Stimulated activated CD4-positive, alpha-beta T cell treated with anti-CD3 and anti-CD28 coated beads, Interleukin-12 subunit alpha, Interleukin-12 subunit beta, amount 100 ng/mL, for 48 hours (primary cell): ENCODE measurements at regions not wholly inside any gene's neighbourhood (a gene's known extent, or its start where the extent isn't known, plus 50 kb on each side); places are given as distances from the start of the nearest gene placed in this dataset.
"Not testable (repeated sequence)": the region's sequence is repeated elsewhere in the genome, so short reads cannot be mapped to it uniquely, and the experiment has no call there.

Source experiments
- DNase-seq, 3 donors: peaks; one replicate each; pipeline ENCODE4 v3.0.0-alpha.2; 2020; ENCODE audit warnings: low read depth in 2 of 3, low spot score in 1 of 3

DNA sequence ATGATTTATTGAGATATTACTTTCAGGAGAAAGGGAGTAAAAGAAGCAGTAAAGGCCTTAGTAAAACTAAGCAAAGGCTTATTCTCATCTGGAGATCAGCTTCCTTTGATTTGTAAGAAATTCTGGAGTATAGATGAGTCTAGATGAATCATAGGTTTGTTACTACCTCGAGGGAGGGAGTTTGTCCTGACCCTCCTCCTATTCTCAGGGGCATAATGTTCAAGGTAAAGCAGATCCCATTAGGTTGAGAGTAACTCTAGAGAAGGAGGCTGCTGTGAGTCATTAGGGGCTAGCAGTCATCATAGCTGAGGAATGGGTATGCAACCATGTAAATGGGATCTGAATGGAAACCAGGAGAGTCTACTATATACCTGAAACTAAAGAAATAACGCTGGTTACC is 155.5 kb upstream of the MOCS2 start:
- no peak for DNase-seq

DNA sequence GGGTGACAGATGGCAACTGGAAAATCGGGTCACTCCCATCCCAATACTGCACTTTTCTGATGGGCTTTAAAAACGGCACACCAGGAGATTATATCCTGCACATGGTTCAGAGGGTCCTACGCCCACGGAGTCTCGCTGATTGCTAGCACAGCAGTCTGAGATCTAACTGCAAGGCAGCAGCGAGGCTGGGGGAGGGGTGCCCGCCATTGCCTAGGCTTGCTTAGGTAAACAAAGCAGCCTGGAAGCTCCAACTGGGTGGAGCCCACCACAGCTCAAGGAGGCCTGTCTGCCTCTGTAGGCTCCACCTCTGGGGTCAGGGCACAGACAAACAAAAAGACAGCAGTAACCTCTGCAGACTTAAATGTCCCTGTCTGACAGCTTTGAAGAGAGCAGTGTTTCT is 158.7 kb upstream of the MOCS2 start:
- not testable (repeated sequence) for DNase-seq

DNA sequence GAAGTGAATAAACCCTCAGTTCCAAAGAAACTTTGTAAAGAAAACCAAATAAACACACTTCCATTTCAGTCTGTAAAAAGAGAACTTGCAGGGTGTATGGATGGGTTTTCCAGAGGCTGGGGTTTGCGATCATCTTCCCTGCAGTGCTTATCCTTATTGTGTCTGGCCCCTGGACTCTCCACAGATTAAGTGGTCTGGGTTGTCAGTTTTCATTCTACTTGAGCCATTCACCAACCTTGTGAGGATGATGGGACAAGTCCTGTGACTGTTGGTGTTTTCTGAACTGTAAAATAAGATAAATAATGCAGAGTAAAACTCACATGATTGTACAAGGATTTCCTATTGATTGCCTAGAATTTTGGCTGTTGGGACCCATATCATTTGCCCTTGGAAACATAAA is 166.1 kb upstream of the MOCS2 start:
- no peak for DNase-seq

DNA sequence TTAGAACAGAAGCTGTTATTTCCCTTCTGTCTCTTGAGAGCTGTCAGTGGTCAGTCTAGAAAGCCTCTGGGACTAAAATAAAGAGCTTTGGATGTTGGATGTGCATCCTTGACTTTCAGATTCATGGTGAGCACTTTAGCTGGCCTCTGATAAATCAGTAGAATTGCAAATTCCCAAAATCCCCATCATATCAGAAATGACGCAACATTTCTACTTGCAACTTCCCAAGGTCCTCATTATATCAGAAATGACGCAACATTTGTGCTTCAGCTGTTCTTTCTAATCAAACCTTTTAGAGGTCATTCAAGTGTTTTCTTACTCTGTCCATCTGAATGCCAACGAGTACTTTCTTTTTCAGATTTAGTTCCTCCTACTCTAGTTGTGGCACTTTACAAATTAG is 167.3 kb upstream of the MOCS2 start:
- no peak for DNase-seq

DNA sequence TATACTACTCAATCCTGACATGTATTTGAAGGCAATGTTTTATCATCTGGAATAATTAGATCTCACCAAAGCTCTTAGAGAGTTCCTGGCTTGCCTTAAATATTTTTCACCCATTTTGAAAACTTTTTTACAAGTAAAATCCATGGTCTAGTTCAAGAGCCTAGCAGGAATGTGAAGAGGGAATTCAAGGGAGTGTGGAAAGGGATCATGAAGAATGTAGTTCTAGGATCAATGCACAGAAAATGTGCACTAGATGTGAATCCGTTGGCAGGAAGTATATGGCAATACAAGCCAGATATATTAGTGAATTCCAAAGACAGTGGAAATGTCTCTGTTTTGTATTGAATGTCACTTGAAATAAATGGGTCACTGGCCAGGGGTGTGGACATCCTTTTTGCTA is 167.9 kb upstream of the MOCS2 start:
- DNase-seq = no peak

DNA sequence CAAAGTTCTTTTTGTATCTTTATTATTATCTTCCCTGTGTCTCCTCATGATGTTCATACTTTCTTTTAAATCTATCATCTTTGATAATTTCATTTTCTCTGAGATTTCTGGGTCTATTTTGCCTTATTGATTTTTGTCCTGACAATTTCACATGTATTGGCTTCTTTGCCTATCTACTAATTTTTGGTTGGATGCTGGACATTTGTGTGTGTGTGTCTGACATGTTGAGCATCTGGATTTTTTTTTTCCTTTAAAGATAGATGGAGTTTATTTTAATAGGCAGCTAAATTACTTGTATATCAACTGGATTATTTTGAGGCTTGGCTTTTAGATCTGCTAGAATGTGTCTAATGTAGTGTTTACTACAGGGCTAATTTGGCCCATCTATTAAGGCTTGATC is 178.0 kb upstream of the MOCS2 start:
- DNase-seq = no peak

DNA sequence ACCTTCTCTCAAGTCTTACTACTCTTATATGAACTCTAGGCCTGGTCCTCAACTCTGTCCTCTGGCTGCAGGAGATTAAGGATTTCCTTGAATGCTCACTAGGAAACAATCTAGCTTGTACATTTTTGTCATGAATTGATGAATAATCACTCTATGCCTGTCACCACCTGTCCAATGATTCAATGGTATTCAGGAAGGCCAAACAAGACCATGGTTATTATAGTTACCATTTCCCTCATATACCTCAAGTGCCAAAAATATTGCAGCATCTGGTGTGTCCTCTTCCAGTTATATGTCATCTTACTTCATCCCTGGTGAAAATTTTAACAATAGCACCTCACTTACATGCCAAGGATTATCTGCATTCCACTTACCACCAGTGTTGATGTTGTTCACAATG is 179.0 kb upstream of the MOCS2 start:
- no peak for DNase-seq

DNA sequence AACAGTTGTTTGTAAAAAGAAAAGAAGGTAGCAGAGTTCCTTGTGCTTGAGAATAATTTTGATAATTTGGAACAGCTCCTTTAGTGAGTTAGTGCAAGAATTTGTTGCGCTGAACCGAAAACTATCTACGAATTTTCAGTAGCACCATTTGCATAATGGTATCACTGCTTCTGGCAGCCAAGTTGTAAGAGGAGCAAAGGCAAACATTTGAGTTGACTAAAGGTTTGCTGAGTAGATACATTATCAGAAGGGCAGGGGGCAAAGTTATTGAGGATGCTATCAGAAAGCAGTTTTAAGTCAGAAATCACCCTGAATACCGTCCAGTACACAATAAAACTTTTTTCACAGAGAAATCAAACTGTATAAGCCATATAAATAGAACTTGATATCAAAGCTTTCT is 181.5 kb upstream of the MOCS2 start:
- no peak for DNase-seq

DNA sequence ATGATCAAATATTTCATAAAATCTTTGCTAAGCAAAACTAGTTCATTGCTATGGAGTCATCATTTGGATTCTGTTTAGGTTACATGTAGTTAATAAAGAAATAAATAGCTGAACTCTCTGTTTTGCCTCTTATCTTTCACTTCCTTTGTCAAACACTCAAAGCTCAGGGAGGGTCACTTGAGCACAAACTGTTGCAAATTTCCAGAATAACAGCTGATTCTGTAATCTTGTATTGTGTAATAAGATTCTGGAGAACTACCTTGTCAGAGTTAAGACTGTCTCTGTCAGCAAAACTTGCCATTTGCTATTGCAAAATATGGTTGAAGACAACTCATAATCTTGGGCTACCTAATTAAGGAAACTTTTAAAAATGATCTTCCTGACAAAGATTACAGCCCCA is 182.0 kb upstream of the MOCS2 start:
- DNase-seq = no peak

DNA sequence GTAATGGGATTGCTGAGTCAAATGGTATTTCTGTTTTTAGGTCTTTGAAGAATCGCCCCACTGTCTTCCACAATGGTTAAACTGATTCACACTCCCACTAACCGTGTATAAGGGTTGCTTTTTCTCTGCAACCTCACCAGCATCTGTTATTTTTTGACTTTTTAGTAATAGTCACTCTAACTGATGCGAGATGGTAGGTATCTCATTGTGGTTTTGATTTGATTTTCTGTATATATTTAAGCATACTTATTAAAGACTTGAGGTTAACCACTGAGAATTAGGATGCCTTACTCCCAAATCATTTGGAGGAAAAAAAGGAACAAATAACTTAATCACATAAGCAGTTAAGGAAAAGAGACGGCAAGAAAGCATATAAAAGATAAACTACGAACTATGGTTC is 181.6 kb upstream of the FST start:
- no peak for DNase-seq

DNA sequence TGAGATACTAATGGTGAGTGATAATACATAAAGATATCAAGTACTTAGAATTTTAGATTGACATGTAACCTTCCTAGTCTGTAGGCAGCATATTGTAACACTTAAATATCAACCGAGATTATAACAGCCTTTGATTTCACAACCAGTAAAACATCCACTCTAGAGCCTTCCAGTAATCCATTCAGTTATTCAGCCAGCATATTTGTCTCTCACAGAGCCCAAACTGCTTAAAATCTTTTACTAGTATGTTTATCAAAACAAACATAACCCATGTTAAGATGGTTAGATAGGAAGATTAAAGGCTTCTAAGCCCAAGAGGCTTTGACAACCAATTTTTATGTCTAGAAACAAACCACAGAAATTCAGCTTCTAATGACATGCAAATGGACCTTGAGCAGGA is 177.9 kb upstream of the FST start:
- DNase-seq = no peak

DNA sequence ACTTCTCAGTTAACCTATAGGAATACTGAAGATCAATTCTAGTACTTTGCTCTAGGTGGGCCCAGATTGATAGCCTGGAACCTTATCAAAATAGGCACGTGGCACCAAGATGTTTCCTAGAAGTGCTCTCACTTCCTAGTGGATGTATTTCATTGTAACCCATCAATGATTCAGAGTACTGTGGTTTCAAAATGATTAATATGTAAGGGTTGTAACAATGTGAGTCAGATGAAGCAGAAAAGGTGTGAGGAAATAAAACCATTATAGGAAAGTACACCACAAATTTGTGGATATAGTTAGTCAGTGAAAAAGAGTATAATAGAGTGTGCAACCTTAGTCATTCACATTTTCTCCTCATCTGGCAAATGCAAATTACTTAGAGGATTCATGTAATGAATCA is 177.3 kb upstream of the FST start:
- DNase-seq = no peak

DNA sequence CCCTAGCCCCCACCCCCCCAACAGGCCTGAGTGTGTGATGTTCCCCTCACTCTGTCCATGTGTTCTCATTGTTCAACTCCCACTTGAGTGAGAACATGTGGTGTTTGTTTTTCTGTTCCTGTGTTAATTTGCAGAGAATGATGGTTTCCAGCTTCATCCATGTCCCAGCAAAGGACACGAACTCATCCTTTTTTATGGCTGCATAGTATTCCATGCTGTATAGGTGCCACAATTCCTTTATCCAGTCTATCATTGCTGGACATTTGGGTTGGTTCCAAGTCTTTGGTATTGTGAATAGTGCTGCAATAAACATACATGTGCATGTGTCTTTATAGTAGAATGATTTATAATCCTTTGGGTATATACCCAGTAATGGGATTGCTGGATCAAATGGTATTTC is 175.1 kb upstream of the FST start:
- not testable (repeated sequence) for DNase-seq

DNA sequence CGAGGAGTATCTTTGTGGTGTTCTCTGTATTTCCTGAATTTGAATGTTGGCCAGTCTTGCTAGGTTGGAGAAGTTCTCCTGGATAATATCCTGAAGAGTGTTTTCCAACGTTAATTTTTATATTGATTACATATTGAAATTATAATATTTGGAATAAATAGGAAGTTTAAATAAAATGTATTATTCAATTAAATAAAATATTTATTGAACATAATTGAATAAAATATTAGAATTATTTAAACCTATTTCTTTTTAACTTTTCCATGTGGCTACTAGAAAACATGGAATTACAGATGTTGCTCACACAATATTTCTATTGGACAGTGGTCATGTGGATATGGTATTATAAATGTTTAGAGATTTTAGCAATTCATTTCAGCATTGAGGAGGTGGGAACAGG is 170.8 kb upstream of the FST start:
- DNase-seq = no peak

DNA sequence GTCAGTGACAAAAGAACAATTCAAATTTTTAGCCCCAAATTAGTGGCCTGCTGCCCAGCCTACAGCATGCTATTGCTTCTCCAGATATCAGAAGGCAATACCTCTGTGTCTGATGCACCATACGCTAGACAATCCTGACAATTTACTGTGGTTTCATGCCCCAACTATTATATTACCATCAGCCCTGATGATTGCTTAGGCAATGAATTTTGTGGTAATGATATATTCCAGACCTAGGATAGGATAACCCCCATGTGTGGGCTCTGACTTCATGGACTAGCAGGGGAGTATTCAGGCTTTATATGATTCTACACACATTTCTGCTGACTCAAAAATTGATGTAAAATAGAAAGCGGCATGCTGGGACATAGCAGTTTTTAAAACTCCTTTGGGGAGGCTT is 168.7 kb upstream of the FST start:
- DNase-seq = no peak

DNA sequence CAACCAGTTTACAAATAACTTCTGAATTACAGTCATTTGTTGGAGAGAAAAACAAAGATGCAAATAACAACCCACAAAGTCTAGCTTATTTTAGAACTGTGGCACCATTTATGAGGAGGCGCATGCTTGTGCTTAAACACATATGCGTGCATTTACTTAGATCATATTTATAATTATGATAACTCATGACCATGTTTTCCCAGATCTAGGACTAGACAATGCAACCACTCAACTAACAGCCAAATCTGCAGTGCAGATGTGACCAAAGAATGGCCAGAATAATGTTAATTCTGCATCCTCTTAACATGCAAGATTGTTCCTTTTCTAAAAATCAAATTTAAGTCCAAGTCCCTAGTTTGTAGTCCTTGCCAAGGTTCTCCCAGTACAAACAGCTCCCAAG is 167.3 kb upstream of the FST start:
- no peak for DNase-seq

DNA sequence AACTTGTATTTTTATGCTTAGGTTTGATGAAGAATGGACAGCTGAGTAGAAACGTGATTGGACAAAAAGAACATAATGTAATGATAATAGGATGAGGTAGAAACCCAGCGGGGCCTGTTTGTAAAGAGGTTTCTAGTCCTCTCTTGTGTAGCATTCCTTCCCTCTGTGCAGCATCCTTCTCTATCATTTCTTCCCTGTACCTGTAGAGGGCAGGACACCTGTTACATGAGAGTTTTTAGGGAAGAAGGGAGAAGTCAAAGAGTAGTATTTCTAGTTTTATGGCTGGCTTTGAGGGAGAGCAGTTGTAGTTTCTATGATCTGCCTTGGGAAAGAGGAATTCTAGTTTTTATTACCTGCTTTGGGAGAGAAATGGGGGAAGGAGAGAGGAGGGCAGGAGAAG is 162.1 kb upstream of the FST start:
- no peak for DNase-seq

DNA sequence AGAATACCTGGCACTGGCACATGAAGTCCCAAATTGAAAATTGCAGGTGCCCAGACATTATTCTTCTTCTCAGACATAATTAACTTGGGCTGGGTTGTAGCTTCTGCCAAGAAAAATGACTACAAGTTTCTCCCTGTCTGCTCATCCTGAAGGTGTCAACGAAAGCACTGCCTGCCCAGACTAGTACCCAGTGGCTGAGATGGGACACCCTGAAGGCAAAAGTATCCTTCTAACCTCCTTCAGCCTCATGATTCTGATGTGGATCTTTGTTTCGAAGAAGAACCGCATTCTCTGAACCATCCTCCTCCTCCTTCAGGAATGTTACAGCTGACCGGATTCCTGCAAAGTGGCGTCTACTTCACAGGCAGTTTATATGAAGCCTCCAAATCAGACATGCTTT is 161.1 kb upstream of the FST start:
- DNase-seq = no peak

DNA sequence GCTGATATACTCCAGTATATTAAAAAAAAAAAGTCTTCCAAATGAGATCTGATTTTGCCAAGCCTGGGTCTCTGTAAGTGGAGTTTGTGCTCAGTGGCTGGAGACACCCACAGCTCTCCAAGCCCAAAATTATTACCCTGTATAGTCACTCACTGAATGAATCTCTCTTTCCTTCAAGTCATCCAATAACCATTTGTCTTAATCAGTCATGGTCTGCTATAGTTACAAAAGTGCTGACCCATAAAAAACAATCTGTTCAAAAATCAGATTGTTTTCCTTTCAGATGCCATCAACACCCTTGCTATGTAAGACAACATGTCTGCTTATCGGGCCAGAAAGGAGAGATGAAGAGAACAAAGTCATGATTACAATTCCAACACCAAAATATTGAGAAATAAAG is 159.4 kb upstream of the FST start:
- DNase-seq = no peak

DNA sequence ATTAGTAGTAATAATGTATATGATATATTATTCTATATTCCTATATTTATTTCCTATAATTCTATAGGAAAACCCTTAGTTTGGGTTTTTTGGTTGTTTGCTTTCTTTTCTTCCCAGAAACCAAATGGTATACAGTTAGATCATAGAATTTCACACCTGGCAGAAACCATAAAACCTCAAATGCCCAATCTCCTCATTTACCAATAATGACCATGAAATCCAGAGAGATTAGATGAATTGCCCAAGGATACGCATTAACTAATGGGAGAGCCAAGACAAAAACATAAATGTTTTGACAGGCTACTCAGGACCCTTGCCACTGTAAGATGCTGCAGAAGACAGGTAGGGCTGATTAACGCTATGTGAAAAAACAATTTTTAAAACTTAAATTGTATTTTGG is 158.7 kb upstream of the FST start:
- DNase-seq = no peak

DNA sequence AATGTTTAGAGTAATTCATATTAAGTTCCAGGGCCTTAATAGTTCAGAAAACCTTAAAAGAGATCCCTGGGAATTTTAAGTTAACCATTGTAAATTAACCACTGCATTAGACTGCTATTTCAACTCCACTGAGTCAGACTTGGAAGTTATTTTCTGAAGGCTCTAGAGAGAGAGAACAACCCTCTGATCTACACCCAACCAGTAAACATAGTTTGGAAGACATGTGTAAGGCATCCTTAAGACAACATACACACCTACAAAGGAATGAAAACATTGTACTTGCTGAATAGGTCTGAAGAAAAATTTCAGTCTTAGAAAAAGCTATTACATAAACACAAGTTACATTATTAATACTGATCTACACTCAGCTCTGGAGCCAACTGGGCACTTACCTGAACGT is 158.2 kb upstream of the FST start:
- no peak for DNase-seq

DNA sequence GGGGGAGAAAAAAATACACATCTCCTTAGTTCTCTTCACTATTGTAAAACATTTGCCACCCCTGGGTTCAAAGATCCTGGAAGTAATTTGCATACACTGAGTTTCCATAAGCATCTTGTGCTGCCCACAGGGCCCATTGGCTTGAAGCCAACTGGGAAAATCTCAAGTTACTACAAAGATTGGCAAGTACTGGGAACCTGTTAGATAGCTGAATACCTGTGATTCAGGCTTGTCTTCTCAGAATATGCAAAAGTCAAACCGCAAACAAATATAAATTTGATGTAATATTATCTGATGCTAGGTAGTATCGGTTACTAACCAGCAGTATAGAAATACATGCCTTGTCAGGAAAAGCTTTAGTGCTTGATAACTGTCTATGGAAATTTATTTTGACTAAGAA is 156.9 kb upstream of the FST start:
- DNase-seq = no peak

DNA sequence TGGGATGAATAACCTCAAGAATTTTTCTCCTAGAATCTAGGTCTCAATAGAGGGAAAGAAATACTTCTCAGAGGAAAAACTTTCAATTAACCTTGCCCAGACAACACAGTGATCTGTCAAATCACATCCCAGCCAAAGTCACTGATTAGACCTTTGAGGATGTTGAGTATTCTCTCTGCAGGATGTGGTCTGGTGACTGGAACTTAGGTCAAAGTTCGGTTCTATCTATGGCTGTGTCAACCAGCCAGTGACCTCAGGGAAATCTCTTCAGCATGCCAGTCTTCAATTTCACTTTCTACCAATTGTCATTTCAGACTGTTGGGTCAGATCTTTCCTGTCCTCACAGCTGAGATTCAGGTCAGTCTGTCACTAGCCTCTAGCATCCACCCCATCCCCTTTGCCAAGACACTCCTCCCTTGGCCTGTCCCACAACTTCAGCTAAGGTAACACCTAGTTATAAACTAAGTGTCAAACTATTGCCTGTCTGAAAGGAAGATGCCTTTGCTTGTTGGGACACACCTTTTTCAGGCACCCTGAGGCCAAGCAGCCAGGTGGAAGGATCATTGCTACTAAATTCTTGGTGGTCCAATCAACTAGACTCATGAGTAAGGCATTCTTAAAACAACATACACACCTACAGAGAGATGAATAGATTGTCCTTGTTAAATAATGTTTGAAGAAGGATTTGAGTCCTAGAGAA is 156.3 kb upstream of the FST start:
- no peak for DNase-seq
